NCI-H1694 treated with DMSO at 0.1 percent for 48 hours (cell line): ENCODE measurements at regions not wholly inside any gene's neighbourhood (a gene's known extent, or its start where the extent isn't known, plus 50 kb on each side); places are given as distances from the start of the nearest gene placed in this dataset.
"Not testable (repeated sequence)": the region's sequence is repeated elsewhere in the genome, so short reads cannot be mapped to it uniquely, and the experiment has no call there.

Experiments
- DNase-seq: peaks from one replicate; lab custom pipeline; 2025; lab: John Stamatoyannopoulos, UW

DNA sequence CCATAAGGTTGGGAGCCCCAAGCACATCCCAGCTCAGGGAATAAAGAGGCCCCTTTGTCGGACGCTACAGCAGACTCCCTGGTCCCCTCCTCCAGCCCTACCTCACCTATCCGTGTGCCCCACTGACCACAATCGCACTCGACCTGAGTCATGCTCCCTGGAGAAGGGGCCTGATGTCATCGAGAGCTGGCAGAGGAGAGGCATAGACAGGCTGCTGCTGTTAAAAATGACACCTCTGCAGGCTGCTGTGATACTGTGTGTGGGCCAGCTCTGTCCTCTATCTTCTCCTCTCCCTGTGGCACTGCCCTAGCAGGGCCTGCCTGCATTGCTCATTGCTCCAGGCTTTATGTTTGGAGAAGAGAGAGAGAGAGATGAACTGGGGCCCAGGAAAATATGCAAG is 123.4 kb upstream of the SYT13 start:
- DNase-seq = no peak

DNA sequence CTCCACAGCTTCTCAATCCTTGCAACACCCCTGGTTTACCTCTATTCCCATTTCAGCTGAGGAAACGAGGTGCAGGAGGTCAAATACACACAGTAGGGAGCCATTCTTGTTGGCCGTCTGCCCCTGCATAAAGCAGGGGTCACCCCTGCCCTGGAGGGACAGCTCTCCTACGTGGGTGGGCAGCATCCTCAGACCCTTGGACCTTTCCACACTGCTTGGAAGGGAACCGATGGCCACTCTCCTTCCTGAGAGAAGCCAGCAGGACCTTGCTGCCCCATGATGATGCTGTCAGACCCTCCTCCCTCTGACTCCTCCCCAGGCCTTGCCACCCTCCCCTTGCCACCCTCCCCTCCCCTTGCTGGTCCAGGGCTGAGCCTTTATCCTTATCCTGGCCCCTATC is 121.1 kb upstream of the SYT13 start:
- DNase-seq = no peak

DNA sequence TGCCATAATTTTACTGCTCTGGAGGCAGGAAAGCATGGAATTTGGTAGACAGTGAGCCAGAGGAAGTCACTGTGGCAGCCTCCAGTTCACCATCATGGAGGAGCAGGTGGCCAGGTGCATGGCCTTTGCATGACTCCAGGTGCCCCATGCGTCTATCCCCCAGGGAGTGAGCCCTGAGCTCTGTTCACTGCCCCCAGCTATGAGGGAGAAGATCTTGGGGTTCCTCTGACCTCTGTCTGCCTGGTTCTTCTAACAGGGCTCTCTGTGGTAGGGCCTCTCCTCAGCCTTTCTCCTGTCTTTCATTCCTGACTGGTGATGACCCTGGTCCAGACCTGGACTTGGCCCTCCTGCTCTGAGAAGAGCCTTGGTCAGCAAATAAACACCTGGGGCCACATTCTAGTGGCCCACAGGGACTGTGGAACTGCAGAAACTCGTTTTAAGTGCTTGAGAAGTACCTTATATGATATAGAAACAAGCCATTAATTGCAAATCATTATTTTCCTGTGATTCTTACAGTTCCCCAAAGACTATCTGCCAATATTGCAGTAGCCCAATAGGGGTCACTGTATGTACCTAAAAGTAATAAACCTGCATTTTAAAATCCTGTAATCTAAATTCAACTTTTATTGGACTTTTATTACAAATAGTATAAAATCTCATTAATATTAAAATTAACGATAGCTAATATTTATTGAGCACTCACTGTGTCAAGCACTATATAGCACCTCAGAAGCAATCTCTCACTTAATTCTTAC is 120.0 kb upstream of the SYT13 start:
- DNase-seq = peak; percentile 31

GRCh38 chr11:45403521-45403920 is 117.4 kb upstream of the SYT13 start:
- DNase-seq = not testable (repeated sequence)

- no peak for DNase-seq
Observed at GRCh38 chr11:45402049-45402630, 116.0 kb upstream of the SYT13 start.

DNA sequence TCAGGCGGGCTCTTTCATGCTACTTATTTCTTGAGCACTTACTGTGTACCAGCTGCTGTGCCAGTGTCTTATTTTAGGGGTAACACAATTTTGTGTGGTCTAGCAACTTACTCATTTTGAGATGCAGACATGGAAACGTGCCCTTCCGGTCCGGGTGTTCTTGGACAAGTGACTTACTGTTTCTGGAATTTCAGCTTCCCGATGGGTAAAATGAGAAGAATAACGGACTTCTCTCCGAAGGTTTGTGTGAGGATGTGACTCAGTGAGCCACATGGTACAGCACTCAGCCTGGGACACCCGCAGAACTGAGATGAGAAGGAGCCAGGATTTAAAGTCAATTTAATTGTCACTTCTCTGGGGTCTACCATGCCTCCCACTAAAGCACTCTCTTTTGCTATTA is 114.5 kb upstream of the SYT13 start:
- DNase-seq = no peak

DNA sequence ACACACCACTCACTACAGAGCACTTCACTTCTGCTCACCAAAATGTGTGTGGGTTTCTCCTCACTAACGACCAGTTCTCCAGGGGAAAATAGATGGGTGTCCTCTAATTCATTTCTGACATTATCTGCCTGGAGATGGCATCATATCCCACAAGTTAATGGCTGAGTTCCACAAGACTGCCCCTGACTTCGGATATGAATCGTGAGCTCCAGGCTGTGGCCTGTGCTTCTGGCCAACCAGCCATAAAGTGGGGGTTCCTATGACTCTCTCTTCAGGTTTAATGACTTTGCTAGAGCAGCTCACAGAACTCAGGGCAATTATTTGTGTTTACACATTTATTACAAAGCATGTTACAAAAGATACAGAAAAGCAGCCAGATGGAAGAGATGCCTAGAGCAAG is 113.0 kb upstream of the SYT13 start:
- no peak for DNase-seq

DNA sequence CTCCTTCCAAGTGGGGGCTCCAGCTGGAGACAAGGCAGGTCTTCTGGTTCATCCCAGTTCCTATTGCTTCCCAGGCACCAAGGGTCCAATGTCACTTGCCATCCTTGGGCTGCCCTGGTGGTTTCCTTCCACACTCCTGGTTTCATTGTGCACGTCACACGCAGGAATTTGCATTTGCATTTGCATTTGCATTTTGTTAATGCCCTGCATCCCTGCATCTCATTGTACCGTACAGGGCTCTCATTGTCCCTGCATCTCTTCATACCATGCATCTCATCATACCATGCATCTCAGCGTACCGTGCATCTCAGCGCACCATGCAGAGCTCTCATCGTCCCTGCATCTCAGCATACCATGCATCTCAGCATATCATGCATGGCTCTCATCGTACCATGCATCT is 112.2 kb upstream of the SYT13 start:
- DNase-seq = no peak

DNA sequence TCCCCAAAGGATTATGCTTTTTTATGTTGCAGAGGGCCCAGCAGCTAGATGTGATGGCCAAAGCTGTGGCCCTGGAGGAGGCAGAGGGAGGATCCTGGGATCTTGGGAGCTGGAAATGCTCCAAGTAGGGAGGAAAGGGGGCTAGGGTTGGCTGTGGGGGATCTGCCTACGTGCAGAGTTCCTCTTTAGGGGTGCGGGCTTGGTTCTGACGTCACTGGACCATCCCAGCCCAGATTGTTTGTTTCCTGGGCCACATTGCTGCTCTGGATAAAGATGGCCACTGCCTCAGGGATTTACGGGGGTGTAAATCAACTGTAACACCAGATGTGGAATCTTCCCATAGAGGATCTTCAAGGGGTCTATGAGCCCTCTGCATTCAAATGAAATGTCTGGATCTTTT is 110.3 kb upstream of the SYT13 start:
- DNase-seq = no peak

DNA sequence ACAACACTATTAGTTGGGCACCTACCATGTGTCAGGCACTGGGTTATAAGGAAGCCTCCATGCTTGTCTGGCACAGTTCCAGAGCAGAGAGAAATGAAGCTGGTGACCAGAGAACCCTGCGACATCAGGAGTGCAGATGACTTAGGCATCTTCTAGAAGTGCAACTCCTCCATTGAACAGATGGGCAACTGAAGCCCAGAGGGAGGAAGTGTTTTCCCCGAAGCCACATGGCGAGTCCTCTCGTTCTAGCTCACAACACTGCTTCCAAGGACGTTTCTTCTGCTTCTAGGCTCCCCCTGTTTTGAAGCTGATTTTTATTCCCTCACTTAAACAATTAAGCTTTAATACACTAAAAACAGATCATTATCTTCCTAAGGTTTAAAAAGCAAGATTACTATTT is 109.8 kb upstream of the SYT13 start:
- no peak for DNase-seq

GRCh38 chr11:45395421-45395820 is 109.3 kb upstream of the SYT13 start:
- DNase-seq = no peak

DNA sequence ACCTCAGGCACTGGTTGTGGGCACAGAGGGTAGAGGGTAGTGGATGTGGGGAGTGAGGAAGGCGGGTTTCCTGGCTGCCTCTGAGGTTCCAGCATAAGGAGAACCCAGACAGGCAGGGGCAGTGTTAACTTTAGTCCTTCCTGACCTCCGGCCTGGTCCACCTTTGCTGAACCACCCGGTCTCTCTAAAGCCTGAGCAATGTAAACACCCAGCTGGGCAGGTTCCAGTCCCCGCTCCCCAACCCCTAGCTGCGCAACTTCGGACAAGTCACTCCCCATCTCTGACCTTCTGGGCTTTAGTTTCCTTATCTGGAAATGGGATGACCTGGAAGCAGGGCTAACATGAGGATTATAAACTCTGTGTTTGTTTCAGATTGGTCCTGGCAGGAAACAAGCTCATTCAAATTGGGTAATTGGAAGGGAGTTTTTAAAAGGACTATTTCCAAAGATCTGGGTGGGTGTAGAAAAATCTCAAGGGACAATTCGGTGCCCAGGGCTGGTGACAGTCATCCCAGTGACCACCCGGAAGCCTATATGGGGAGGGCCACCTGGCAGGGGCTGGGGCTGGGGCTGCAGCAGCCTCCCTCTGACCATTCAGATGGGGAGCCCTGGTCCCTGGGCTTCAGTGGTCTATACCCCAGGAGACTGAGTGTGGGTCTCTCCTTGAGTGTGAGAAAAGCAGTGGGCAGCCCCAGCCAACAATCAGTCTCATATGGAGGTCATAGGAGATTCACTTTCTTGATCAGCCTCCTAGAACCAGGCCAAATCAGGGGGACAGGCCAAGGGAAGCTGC is 108.3 kb upstream of the SYT13 start:
- DNase-seq = no peak

- DNase-seq = no peak
Observed at GRCh38 chr11:45393826-45394225, 107.7 kb upstream of the SYT13 start.

DNA sequence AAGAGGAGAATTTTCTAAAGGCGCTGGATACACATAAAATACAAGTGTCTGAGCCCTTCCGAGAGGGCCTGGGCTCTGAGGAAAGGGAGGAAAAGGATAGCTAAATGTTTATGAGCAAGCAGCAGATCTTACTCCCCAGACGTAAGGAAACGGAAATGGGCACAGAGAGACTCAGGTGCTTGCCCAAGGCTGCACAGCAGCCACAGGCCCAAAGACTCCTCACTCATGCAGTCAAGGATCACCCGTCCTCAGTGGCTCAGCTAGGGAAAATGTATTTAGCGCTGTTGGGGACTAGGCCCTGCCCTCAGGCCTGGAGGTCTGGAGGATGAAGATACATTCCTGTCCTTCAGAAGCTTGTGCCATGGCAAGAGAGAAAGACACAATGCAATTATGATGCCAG is 107.2 kb upstream of the SYT13 start:
- no peak for DNase-seq

GRCh38 chr11:45392591-45393091 is 106.5 kb upstream of the SYT13 start:
- no peak for DNase-seq

DNA sequence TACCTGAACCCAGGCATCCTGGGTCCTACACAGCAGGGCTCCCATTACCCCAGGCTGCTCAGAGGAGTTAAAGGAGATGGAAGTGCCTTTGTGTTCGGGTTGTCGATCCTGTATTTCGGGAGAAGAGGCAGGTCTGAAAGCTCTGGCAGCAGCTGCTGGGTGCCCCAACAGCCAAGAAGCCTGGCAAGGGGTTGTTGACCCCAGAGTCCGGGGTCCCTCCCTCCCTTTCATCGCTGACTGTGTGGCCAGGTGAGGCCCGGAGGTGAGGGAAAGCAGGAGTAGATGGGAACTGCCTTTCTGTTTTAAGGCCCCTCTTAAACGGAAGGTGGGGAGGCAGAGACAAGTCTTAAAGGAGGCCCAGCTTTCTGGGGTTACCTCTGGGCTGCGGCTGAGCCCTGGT is 106.0 kb upstream of the SYT13 start:
- no peak for DNase-seq

DNA sequence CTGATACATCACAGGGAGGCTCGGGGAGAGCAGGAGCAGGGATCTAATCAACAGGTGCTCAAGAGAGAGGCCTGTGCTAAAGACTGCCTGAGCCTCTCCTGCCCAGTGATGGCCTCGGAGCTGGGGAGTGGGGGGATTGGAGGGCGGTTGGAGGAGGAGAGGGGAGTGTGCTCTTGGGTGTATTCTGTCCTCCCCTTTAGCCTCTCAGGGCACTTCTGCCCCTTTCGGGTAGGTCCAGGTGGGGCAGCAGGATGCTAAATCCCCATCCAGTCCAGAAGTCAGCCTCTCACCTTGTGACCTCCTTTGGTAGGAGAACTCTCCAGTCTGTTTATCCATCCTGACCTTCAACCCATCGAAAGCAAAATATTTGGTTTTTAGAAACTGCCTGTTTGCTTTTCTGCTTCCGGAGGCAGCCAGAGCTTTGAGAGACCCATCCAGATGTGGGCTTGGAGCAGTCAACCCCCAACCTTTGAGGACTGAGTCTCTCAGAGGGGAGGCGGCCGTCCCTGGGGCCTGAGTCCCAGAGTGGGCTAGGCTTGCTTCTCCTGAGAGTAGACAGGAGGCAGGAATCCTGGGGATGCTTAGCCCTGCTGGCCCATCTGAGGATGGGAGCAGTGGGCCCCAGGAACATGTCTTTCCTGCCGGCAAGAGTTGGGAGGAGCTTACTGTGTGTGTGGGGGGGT is 105.2 kb upstream of the SYT13 start:
- no peak for DNase-seq

DNA sequence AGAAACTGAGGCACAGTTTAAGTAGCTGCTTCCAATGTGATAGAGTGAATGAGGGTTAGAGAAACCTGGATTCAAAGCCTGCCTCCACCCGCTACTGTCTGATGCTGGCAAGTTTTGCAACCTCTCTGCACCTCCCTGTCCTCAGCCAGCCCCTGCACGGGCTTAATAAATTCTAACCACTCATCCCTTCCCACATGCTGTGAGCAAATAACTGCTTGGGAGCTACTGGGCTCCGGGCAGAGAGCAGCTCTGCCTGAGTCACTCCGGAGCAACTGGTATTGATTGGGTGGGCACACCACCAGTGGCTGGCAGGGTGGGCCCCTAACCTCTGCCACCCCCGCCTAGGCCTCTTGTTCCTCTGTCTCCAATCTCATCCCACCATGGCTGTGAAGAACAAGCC is 104.3 kb upstream of the SYT13 start:
- DNase-seq = no peak

- DNase-seq = no peak
Observed at GRCh38 chr11:45388472-45388871, 102.3 kb upstream of the SYT13 start.

- DNase-seq = not testable (repeated sequence)
Observed at GRCh38 chr11:45387885-45388284, 101.7 kb upstream of the SYT13 start.

DNA sequence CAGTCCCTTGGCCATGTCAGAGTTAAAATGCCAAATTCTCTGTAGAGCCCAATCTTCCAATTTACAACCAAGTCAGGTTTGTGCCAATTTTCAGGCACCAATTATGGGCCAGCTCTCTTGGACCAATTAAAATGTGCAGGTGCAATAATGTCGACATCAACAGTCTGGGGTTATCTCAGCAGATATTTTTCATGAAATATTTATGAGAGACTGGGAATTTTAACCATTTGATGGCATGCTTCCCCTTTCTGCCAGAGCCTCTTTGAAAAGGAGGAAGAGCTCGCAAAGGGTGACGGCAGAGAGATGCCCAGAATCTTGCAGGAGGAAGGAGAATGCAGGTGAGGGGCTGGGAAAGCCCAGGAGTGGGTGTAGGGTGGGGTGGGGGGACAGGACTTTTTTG is 100.8 kb upstream of the SYT13 start:
- DNase-seq = no peak

GRCh38 chr11:45385844-45386243 is 99.7 kb upstream of the SYT13 start:
- DNase-seq = no peak
